H7 (cell line): ENCODE measurements at regions not wholly inside any gene's neighbourhood (a gene's known extent, or its start where the extent isn't known, plus 50 kb on each side); places are given as distances from the start of the nearest gene placed in this dataset.
A peak's percentile ranks its signal among the peaks of the same experiment; 100 is the strongest.

Experiments used
- DNase-seq: peaks from one replicate; pipeline ENCODE4 v3.0.0; 2012
- H3K27me3 ChIP-seq: 2 replicates; pipeline ENCODE4 v1.6.0; 2011; ENCODE audit warnings: mild to moderate bottlenecking, low read length; ENCODE audit not compliant: control insufficient read depth, insufficient read depth
- H3K36me3 ChIP-seq: replicated peaks from 2 replicates; pipeline ENCODE4 v1.5.1; 2011; ENCODE audit warnings: low read length; ENCODE audit not compliant: control insufficient read depth, insufficient read depth
- H3K4me3 ChIP-seq: 2 replicates; pipeline ENCODE4 v1.5.1; 2011; ENCODE audit warnings: low read depth, mild to moderate bottlenecking, control low read depth, low read length, moderate library complexity; ENCODE audit not compliant: insufficient read depth

- Histone ChIP-seq H3K36me3 (no peaks in the 10 kb centered on the region), H3K27me3 (no peaks in the 10 kb centered on the region), H3K4me3 (no peak overlapping the region)
- DNase-seq: no peak
These were observed 148.4 kb downstream of the C5orf15 start for GRCh38 chr5:133819977-133820471.

DNA sequence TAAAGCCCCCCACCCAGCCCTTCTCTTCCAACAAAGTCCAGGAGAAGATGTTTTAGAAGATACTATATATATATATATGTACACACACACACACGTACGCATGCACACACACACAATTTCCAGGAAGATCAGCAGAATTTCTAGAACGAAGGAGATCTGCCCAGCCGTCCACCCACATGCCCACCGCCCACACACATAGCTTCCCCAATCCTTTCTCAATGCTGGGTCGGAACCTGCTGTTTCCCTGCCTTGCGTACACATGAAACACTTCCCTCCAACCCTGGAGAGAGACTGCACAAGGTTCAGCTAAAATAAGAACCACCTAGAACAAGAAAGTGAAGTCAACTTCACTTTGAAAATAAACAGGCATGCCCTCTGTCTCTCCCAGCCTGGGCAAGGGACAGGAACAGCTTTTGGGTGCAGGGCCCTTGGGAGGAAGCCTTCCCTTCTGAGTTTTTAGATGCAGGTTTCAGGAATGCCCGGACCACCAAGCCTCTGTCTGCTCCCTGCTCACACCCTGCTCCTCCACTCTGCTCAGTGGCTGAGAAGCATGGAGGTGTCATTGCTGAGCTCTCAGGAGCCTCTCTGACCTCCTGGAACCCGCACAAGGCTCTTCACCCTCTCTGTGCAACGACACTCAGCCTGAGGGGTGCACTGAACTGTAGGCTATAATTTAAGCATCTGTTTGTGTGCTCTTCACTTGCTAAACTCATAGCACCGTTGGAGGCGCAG lies 149.4 kb downstream of the C5orf15 start:
- no peak overlapping the region for H3K4me3 ChIP-seq
- H3K36me3 ChIP-seq: no peaks in the 10 kb centered on the region
- no peaks in the 10 kb centered on the region for H3K27me3 ChIP-seq
- no peak for DNase-seq

DNA sequence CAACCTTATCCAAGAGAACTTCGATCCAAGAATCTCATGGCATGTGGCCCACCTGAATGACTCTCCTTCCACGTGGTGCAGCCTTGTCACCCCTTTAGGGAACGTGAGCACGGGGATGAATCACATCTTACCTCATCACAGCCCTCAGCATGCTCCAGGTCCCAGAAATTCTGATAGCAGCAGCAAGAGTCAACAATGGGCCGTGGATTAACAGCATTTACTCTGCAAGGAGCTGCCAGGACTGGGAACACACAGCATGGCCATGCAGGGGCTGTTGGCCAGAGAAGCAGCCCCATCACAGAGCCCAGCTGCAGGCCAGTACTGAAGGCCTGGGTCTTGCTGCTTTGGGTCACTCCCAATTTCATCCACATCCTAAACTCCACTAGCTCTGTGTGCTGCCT lies 150.4 kb downstream of the C5orf15 start:
- no peak for DNase-seq
- Histone ChIP-seq H3K27me3 (no peaks in the 10 kb centered on the region), H3K4me3 (no peak overlapping the region), H3K36me3 (no peaks in the 10 kb centered on the region)

- no peaks in the 10 kb centered on the region for H3K36me3 ChIP-seq
- no peak for DNase-seq
- no peak overlapping the region for H3K4me3 ChIP-seq
- no peaks in the 10 kb centered on the region for H3K27me3 ChIP-seq
These were observed 151.0 kb downstream of the C5orf15 start for GRCh38 chr5:133817456-133817855.

DNA sequence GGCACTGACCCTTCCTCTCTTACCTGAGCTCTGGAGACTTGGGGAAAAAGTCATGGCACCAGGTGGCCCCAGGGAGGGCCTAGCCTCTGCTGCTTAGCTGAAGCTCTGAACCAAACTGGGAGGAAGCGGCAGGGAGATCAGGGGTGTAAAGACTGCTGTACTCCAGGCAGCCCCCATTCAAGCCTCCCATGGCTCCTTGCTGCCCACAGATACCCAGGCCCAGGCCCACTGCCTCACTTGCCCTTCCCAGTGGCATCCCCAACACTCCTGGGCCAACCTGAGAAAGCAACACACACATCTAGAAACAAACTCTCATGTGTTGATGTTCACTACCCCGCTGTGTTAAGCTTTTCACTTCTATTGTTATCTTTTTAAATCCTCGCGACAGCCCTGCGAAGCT lies 151.6 kb downstream of the C5orf15 start:
- Histone ChIP-seq H3K36me3 (no peaks in the 10 kb centered on the region), H3K4me3 (no peak overlapping the region), H3K27me3 (no peaks in the 10 kb centered on the region)
- DNase-seq: no peak

DNA sequence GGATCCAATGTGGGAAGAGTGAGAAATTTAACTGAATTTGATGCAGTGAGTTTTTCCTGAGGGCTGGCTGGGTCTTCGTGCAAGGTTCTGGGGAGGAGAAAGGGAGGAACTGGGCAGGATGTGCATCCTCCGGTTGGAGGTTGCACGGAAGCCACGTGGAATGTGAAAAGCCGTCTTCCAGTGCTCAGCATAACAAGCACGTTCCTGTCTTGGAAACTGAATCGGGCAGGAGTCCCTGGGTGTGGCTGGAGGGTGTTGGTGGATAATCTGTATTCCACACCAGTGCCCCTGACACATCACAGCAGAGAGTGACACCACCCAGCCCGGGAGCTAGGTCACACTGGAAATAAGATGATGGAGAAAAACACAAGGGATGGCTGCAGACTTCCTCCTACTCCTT lies 154.3 kb downstream of the C5orf15 start:
- no peak for DNase-seq
- H3K4me3 ChIP-seq: no peak overlapping the region
- no peaks in the 10 kb centered on the region for H3K36me3 ChIP-seq
- H3K27me3 ChIP-seq: no peaks in the 10 kb centered on the region

- H3K36me3 ChIP-seq: no peaks in the 10 kb centered on the region
- H3K4me3 ChIP-seq: no peak overlapping the region
- DNase-seq: no peak
- H3K27me3 ChIP-seq: no peaks in the 10 kb centered on the region; the same call in 1 of the 2 replicates
These were observed 157.3 kb downstream of the C5orf15 start for GRCh38 chr5:133811168-133811567.

DNA sequence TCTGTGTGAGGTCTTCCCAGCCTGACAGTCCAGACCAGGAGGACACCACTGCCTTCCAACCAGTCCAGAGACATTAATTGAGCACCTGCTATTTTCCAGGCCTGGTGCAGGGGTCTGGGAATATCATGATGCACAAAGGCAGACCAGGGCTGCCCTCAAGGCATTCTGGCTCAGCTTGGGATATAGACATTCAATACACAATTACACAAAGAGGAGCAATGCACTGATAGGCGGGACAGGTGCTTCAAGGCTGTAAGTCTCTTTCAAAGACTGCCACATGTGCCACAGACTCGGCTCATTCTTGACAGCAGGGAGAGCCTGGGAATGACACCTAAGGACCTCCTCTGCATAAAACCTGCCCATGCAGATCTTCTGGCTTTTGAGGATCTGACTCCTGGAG lies 158.6 kb downstream of the C5orf15 start:
- no peaks in the 10 kb centered on the region; the same call in 1 of the 2 replicates for H3K27me3 ChIP-seq
- no peak overlapping the region for H3K4me3 ChIP-seq
- DNase-seq: no peak
- no peaks in the 10 kb centered on the region for H3K36me3 ChIP-seq

DNA sequence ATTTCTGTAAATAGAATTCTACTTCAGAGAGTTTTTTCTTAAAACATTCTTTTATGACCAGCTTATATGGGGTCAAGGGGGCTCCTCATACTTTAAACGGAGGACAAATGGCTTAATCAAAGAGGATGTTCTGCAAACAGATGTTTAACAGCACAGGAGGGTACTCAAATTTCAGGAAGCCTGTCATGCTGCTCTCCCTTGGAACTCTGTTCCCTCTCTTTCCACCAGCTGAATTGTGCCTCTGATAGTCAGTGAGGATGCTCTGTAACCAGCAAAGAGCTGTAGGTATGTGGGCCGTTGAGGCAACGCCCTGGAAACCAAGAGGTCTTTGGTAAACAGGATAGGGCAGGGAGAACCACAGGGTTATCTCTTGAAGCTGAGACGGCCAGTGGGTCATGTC lies 161.1 kb downstream of the C5orf15 start:
- Histone ChIP-seq H3K4me3 (no peak overlapping the region), H3K36me3 (no peaks in the 10 kb centered on the region), H3K27me3 (no peaks in the 10 kb centered on the region; the same call in 1 of the 2 replicates)
- no peak for DNase-seq

DNA sequence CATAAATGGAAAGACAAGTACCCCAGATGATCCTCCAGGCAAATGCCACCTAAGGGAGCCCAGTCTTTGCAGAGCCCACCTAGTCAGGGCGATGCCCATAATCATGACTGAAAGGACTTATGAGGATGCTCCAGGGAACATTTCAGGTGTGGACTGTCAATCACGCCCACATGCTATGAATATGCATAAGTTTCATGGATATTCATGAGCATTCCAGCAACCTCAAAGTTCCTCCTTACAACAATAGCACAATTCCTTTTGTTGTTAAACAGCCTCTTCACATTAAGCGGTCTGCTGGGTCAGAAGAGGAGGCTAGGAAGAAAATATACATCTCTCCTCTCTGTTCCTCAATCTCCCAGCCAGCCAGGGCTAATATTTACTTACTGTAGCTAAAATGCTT lies 161.6 kb downstream of the C5orf15 start:
- no peaks in the 10 kb centered on the region; the same call in 1 of the 2 replicates for H3K27me3 ChIP-seq

GRCh38 chr5:133801955-133802751 lies 166.3 kb downstream of the C5orf15 start:
- DNase-seq: no peak
- H3K4me3 ChIP-seq: no peak overlapping the region
- H3K36me3 ChIP-seq: no peaks in the 10 kb centered on the region
- H3K27me3 ChIP-seq: no peaks in the 10 kb centered on the region

More for the DNA sequence above, 161.6 kb downstream of the C5orf15 start:
- no peak overlapping the region for H3K4me3 ChIP-seq
- DNase-seq: peak; percentile 44
- H3K36me3 ChIP-seq: no peaks in the 10 kb centered on the region

DNA sequence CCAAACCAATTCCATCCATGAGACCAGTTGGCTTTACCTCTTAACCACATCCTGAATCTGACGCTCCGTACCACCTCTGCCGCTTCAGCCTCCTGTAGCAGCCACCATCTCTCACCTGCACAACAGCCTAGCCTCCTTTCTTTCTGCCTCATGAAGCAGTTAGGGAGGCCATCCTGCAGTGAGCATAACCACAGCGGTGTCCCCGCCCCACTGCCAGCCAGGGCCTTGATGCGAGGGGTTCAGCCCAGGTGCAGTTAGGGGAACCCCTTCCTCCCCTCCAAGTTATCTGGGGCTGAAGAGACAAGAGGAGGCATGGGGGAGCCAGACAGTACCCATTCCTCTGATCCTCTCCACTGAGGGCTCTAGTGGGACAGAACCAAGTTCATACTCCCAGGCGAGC lies 167.0 kb downstream of the C5orf15 start:
- H3K4me3 ChIP-seq: no peak overlapping the region
- H3K36me3 ChIP-seq: no peaks in the 10 kb centered on the region
- DNase-seq: no peak
- no peaks in the 10 kb centered on the region for H3K27me3 ChIP-seq

DNA sequence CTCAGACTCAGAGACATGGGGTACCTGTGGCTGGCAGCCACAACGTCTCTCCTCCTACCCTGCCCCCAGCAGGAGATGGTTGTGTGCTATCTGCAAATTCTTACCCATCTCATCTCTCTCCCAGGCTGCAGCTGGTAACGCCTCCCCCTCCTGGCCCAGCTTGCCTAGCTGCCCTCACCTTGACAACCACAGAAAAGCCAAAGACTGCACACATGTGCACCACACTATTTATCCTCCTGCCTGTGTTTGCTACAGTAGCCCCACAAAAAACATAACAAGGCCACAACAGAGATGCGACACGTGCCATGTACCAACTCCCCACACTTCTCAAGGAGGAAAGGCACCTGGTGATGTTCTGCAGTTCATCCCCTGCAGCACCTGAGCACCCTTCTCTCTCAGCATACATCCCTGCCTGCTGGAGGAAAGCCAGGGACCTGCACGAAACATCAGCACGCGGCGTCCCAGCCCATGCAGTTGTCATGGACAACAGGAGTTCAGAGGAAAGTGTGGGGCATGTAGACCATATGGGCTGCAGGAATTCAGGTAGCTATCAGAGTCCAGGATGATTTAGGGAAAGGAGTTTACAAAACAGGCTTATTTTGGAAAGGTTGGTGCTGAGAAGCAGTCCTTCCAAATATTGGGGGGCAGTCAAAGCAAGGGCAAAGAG lies 168.7 kb downstream of the C5orf15 start:
- Histone ChIP-seq H3K36me3 (no peaks in the 10 kb centered on the region), H3K4me3 (no peak overlapping the region), H3K27me3 (no peaks in the 10 kb centered on the region)
- no peak for DNase-seq

- H3K36me3 ChIP-seq: no peaks in the 10 kb centered on the region
- no peak overlapping the region for H3K4me3 ChIP-seq
- H3K27me3 ChIP-seq: no peaks in the 10 kb centered on the region
- DNase-seq: no peak
These were observed 171.3 kb downstream of the C5orf15 start for GRCh38 chr5:133797167-133797566.

- no peak overlapping the region for H3K4me3 ChIP-seq
- no peaks in the 10 kb centered on the region for H3K36me3 ChIP-seq
- H3K27me3 ChIP-seq: no peaks in the 10 kb centered on the region
- no peak for DNase-seq
These were observed 172.2 kb downstream of the C5orf15 start for GRCh38 chr5:133796186-133796585.
